Motor neuron (in vitro differentiated cells): ENCODE measurements at regions not wholly inside any gene's neighbourhood (a gene's known extent, or its start where the extent isn't known, plus 50 kb on each side); places are given as distances from the start of the nearest gene placed in this dataset.

Source experiments
- ATAC-seq, 8 experiments: fragments of 200-7000 bp; cut with Tn5 transposase; replicated peaks in 6 of 8; 2 replicates each; pipeline ENCODE4 v1.8.0; 2021; ENCODE audit warnings: mild to moderate bottlenecking in 8 of 8, moderate library complexity in 8 of 8
- H3K27ac ChIP-seq, 2 donors: fragments of 250-450 bp; sonication (Bioruptor Pico); 2 replicates each; pipeline ENCODE4 v1.9.0; 2021; ENCODE audit warnings: antibody characterized with exemption in 2 of 2, mild to moderate bottlenecking in 2 of 2, moderate library complexity in 1 of 2
- H3K4me1 ChIP-seq, 2 donors: fragments of 250-450 bp; sonication (Bioruptor Pico); replicated peaks in 1 of 2; 2 replicates each; pipeline ENCODE4 v1.6.1; 2021; ENCODE audit warnings: antibody characterized with exemption in 2 of 2, mild to moderate bottlenecking in 2 of 2, moderate library complexity in 1 of 2
- H3K4me3 ChIP-seq, 5 donors: fragments of 250-450 bp; sonication (Bioruptor Pico); 2 replicates each; pipeline ENCODE4 v1.9.0; 2021; ENCODE audit warnings: antibody characterized with exemption in 5 of 5, mild to moderate bottlenecking in 5 of 5, moderate library complexity in 4 of 5
- WGBS, 10 experiments: fragments of 450-650 bp; shearing (Covaris generic); methylation state at CpG; one replicate each; pipeline ENCODE4 v1.0.0; 2022; 5-methylcytosine and 5-hydroxymethylcytosine counted together
- in situ Hi-C, 9 experiments: fragments of 400-800 bp; cut with MboI; loops; one replicate each; pipeline ENCODE4 v1.15.0; 2021; ENCODE audit warnings: low sequenced_read_pairs in 9 of 9, low pct_unique_long_range_greater_than_20kb in 2 of 9; ENCODE audit not compliant: unreplicated experiment in 9 of 9

- Histone ChIP-seq H3K4me1 (no peaks in the 10 kb centered on the region), H3K4me3 (no peak overlapping the region), H3K27ac (no peak overlapping the region)
- ATAC-seq, result no peak
- in situ Hi-C loops, result no loop called here
- 63 to 67% methylated on average over 2 to 3 of the region's 15 CpGs; no CpG with 5 or more reads in 8 of the 10 experiments for WGBS, 10 experiments
These were observed 72.0 kb upstream of the PCSK6 start for GRCh38 chr15:101561584-101561906.

GRCh38 chr15:101560722-101561583, 71.4 kb upstream of the PCSK6 start:
- ATAC-seq, result no peak
- in situ Hi-C loops, result no loop called here
- no peak overlapping the region for H3K27ac ChIP-seq
- no peaks in the 10 kb centered on the region for H3K4me1 ChIP-seq
- 35 to 86% (median 55%) methylated on average over 1 to 4 of the region's 11 CpGs; no CpG with 5 or more reads in 3 of the 10 experiments for WGBS, 10 experiments
- H3K4me3 ChIP-seq, result no peak overlapping the region

- H3K4me3 ChIP-seq, result no peak overlapping the region
- H3K4me1 ChIP-seq, result no peaks in the 10 kb centered on the region
- ATAC-seq, result no peak
- in situ Hi-C loops, result no loop called here
- 0 to 92% (median 66%) methylated on average over 1 to 6 of the region's 6 CpGs; no CpG with 5 or more reads in 4 of the 10 experiments for WGBS, 10 experiments
- no peak overlapping the region for H3K27ac ChIP-seq
These were observed 70.4 kb upstream of the PCSK6 start for GRCh38 chr15:101559952-101560351.

GRCh38 chr15:101558221-101558941, 68.9 kb upstream of the PCSK6 start:
- H3K27ac ChIP-seq, result no peak overlapping the region
- no peaks in the 10 kb centered on the region for H3K4me1 ChIP-seq
- ATAC-seq, result no peak
- WGBS, 10 experiments, result 12 to 90% (median 72%) methylated on average over 1 to 7 of the region's 12 CpGs; no CpG with 5 or more reads in 2 of the 10 experiments
- H3K4me3 ChIP-seq, result no peak overlapping the region
- in situ Hi-C loops, result no loop called here

- no peak overlapping the region for H3K27ac ChIP-seq
- no peaks in the 10 kb centered on the region for H3K4me1 ChIP-seq
- in situ Hi-C loops, result no loop called here
- no peak overlapping the region for H3K4me3 ChIP-seq
- ATAC-seq, result no peak
- WGBS, 10 experiments, result 40 to 100% (median 90%) methylated on average over 1 to 13 of the region's 16 CpGs; no CpG with 5 or more reads in 1 of the 10 experiments
These were observed 66.8 kb upstream of the PCSK6 start for GRCh38 chr15:101556273-101556672.

GRCh38 chr15:101554115-101554915, 64.8 kb upstream of the PCSK6 start:
- 36 to 100% (median 87%) methylated on average over 2 to 18 of the region's 25 CpGs; no CpG with 5 or more reads in 1 of the 10 experiments for WGBS, 10 experiments

GRCh38 chr15:101551696-101552591, 62.4 kb upstream of the PCSK6 start:
- 59 to 90% (median 83%) methylated on average over 2 to 12 of the region's 20 CpGs; no CpG with 5 or more reads in 2 of the 10 experiments for WGBS, 10 experiments
- no peak for ATAC-seq
- in situ Hi-C loops, result no loop called here
- H3K4me1 ChIP-seq, result no peaks in the 10 kb centered on the region
- no peak overlapping the region for H3K4me3 ChIP-seq
- H3K27ac ChIP-seq, result no peak overlapping the region

More at GRCh38 chr15:101554115-101554915, 64.8 kb upstream of the PCSK6 start:
- H3K4me3 ChIP-seq, result no peak overlapping the region
- H3K27ac ChIP-seq, result no peak overlapping the region
- no peak for ATAC-seq
- no peaks in the 10 kb centered on the region for H3K4me1 ChIP-seq
- in situ Hi-C loops, result no loop called here

GRCh38 chr15:101550124-101550523, 60.6 kb upstream of the PCSK6 start:
- WGBS, 10 experiments, result 45 to 95% (median 78%) methylated on average over 2 to 4 of the region's 4 CpGs
- Histone ChIP-seq H3K4me3 (no peak overlapping the region), H3K27ac (no peak overlapping the region), H3K4me1 (no peaks in the 10 kb centered on the region)
- in situ Hi-C loops, result no loop called here
- ATAC-seq, result no peak

- 30 to 100% (median 67%) methylated on average over 1 to 8 of the region's 8 CpGs; no CpG with 5 or more reads in 1 of the 10 experiments for WGBS, 10 experiments
- ATAC-seq, result no peak
- H3K27ac ChIP-seq, result no peak overlapping the region
- no peaks in the 10 kb centered on the region for H3K4me1 ChIP-seq
- H3K4me3 ChIP-seq, result no peak overlapping the region
- in situ Hi-C loops, result no loop called here
These were observed 60.1 kb upstream of the PCSK6 start for GRCh38 chr15:101549647-101550046.

GRCh38 chr15:101547737-101548136, 58.2 kb upstream of the PCSK6 start:
- ATAC-seq, result no peak
- H3K27ac ChIP-seq, result no peak overlapping the region

GRCh38 chr15:101545548-101546505, 56.3 kb upstream of the PCSK6 start:
- ATAC-seq, result no peak
- no peaks in the 10 kb centered on the region for H3K4me1 ChIP-seq
- H3K27ac ChIP-seq, result no peak overlapping the region
- WGBS, 10 experiments, result 7 to 80% (median 50%) methylated on average over 3 to 10 of the region's 12 CpGs; no CpG with 5 or more reads in 1 of the 10 experiments
- H3K4me3 ChIP-seq, result no peak overlapping the region
- in situ Hi-C loops, result no loop called here

More at GRCh38 chr15:101547737-101548136, 58.2 kb upstream of the PCSK6 start:
- WGBS, 10 experiments, result 39 to 100% (median 73%) methylated on average over 1 to 2 of the region's 2 CpGs
- no peaks in the 10 kb centered on the region for H3K4me1 ChIP-seq
- no peak overlapping the region for H3K4me3 ChIP-seq
- in situ Hi-C loops, result no loop called here
